Osteocyte (in vitro differentiated cells): ENCODE measurements at regions not wholly inside any gene's neighbourhood (a gene's known extent, or its start where the extent isn't known, plus 50 kb on each side); places are given as distances from the start of the nearest gene placed in this dataset.

Source experiments
- DNase-seq: peaks from one replicate; pipeline ENCODE4 v3.0.0; 2021; ENCODE audit warnings: mixed read lengths; ENCODE audit not compliant: unreplicated experiment; ENCODE audit errors: extremely low spot score
- H3K27ac Mint-ChIP-seq: one replicate; pipeline ENCODE4 v1.8.0; 2021; ENCODE audit warnings: mild to moderate bottlenecking, mixed read lengths; ENCODE audit not compliant: unreplicated experiment
- H3K27me3 Mint-ChIP-seq: one replicate; pipeline ENCODE4 v1.8.0; 2021; ENCODE audit warnings: mixed read lengths; ENCODE audit not compliant: unreplicated experiment
- H3K36me3 Mint-ChIP-seq: one replicate; pipeline ENCODE4 v1.8.0; 2021; ENCODE audit warnings: mixed read lengths; ENCODE audit not compliant: unreplicated experiment
- H3K4me1 Mint-ChIP-seq: one replicate; pipeline ENCODE4 v1.8.0; 2021; ENCODE audit warnings: mixed read lengths; ENCODE audit not compliant: unreplicated experiment
- H3K4me3 Mint-ChIP-seq: one replicate; pipeline ENCODE4 v1.8.0; 2021; ENCODE audit warnings: mild to moderate bottlenecking, moderate library complexity, mixed read lengths; ENCODE audit not compliant: unreplicated experiment
- H3K9me3 Mint-ChIP-seq: one replicate; pipeline ENCODE4 v1.8.0; 2021; ENCODE audit warnings: mixed read lengths; ENCODE audit not compliant: unreplicated experiment
- CTCF ChIP-seq: fragments of 200-600 bp; sonication (generic); IDR thresholded peaks from 2 replicates; pipeline ENCODE4 v1.5.0; 2021; ENCODE audit warnings: antibody characterized with exemption, mild to moderate bottlenecking, moderate library complexity

- Mint-ChIP-seq H3K27ac (no peak overlapping the region), H3K27me3 (no peaks in the 10 kb centered on the region), H3K4me1 (no peaks in the 10 kb centered on the region), H3K9me3 (peaks cover 34% of the 10 kb centered on the region), H3K4me3 (no peak overlapping the region), H3K36me3 (no peaks in the 10 kb centered on the region)
- no peak for TF ChIP-seq CTCF
- DNase-seq: no peak
Measured at GRCh38 chr1:4880626-4881025, 226.2 kb downstream of the AJAP1 start.

GRCh38 chr1:4877426-4877825 is 223.0 kb downstream of the AJAP1 start:
- no peaks in the 10 kb centered on the region for H3K36me3 Mint-ChIP-seq
- no peaks in the 10 kb centered on the region for H3K27me3 Mint-ChIP-seq
- H3K4me3 Mint-ChIP-seq: no peak overlapping the region
- no peak for TF ChIP-seq CTCF
- H3K27ac Mint-ChIP-seq: no peak overlapping the region
- H3K4me1 Mint-ChIP-seq: no peaks in the 10 kb centered on the region
- DNase-seq: no peak
- H3K9me3 Mint-ChIP-seq: peaks cover 8% of the 10 kb centered on the region

GRCh38 chr1:4871373-4871772 is 217.0 kb downstream of the AJAP1 start:
- Mint-ChIP-seq H3K27me3 (no peaks in the 10 kb centered on the region), H3K4me3 (no peak overlapping the region), H3K9me3 (peaks cover 27% of the 10 kb centered on the region), H3K36me3 (no peaks in the 10 kb centered on the region), H3K4me1 (no peaks in the 10 kb centered on the region), H3K27ac (no peak overlapping the region)
- TF ChIP-seq CTCF: no peak
- no peak for DNase-seq

- H3K27me3 Mint-ChIP-seq: no peaks in the 10 kb centered on the region
- H3K9me3 Mint-ChIP-seq: peaks cover 41% of the 10 kb centered on the region
- no peak overlapping the region for H3K4me3 Mint-ChIP-seq
- H3K36me3 Mint-ChIP-seq: no peaks in the 10 kb centered on the region
- no peak for TF ChIP-seq CTCF
- no peak overlapping the region for H3K27ac Mint-ChIP-seq
- H3K4me1 Mint-ChIP-seq: no peaks in the 10 kb centered on the region
- DNase-seq: no peak
Measured at GRCh38 chr1:4868521-4868920, 214.1 kb downstream of the AJAP1 start.

- no peak for TF ChIP-seq CTCF
- H3K9me3 Mint-ChIP-seq: peaks cover 36% of the 10 kb centered on the region
- no peak overlapping the region for H3K4me3 Mint-ChIP-seq
- peak; percentile 32 for DNase-seq
- H3K27ac Mint-ChIP-seq: no peak overlapping the region
- H3K4me1 Mint-ChIP-seq: no peaks in the 10 kb centered on the region
- no peaks in the 10 kb centered on the region for H3K36me3 Mint-ChIP-seq
- H3K27me3 Mint-ChIP-seq: no peaks in the 10 kb centered on the region
Measured at GRCh38 chr1:4856396-4856795, 202.0 kb downstream of the AJAP1 start.
